WTC11 (cell line): ENCODE measurements at regions not wholly inside any gene's neighbourhood (a gene's known extent, or its start where the extent isn't known, plus 50 kb on each side); places are given as distances from the start of the nearest gene placed in this dataset.

Experiments
- ATAC-seq: fragments of 200-7000 bp; cut with Tn5 transposase; 2 replicates; pipeline ENCODE4 v1.10.0; 2021; ENCODE audit warnings: mild to moderate bottlenecking, moderate library complexity
- CTCF ChIA-PET: fragments of 300-600 bp; sonication (Branson Sonifier 250); formaldehyde crosslinking; loops from one replicate; lab custom pipeline; 2021; ENCODE audit warnings: antibody characterized with exemption; lab: Charles Lee
- POLR2A ChIA-PET: fragments of 350-600 bp; sonication (Branson Sonifier 250); formaldehyde crosslinking; loops from one replicate; lab custom pipeline; 2021; ENCODE audit warnings: antibody characterized with exemption; lab: Charles Lee
- DNase-seq: peaks from one replicate; pipeline ENCODE4 v3.0.0; 2021; ENCODE audit warnings: low spot score
- H3K27ac Mint-ChIP-seq: 2 replicates; pipeline ENCODE4 v1.8.0; 2021; ENCODE audit warnings: mixed read lengths
- H3K27me3 Mint-ChIP-seq: 2 replicates; pipeline ENCODE4 v1.8.0; 2021; ENCODE audit warnings: low read depth, mild to moderate bottlenecking, moderate library complexity, mixed read lengths
- H3K36me3 Mint-ChIP-seq: 2 replicates; pipeline ENCODE4 v1.8.0; 2021; ENCODE audit warnings: mixed read lengths
- H3K4me1 Mint-ChIP-seq: 2 replicates; pipeline ENCODE4 v1.8.0; 2022; ENCODE audit warnings: mixed read lengths
- H3K4me3 Mint-ChIP-seq: 2 replicates; pipeline ENCODE4 v1.8.0; 2021; ENCODE audit warnings: mild to moderate bottlenecking, moderate library complexity, mixed read lengths
- H3K9me3 Mint-ChIP-seq: 2 replicates; pipeline ENCODE4 v1.8.0; 2021; ENCODE audit warnings: mixed read lengths
- AR ChIP-seq: fragments of 250-450 bp; sonication (Bioruptor Pico); IDR thresholded peaks from 2 replicates; pipeline ENCODE4 v1.9.0; 2021; ENCODE audit warnings: mild to moderate bottlenecking
- ATF2 ChIP-seq: sonication (generic); formaldehyde crosslinking; IDR thresholded peaks from 2 replicates; pipeline ENCODE4 v1.8.1; 2022; ENCODE audit warnings: low read depth, missing genetic modification reagents, borderline replicate concordance
- ATF3 ChIP-seq: sonication (generic); formaldehyde crosslinking; conservative IDR thresholded peaks from 2 replicates; pipeline ENCODE4 v1.8.1; 2022; ENCODE audit warnings: mild to moderate bottlenecking, missing genetic modification reagents
- CREM ChIP-seq: sonication (generic); formaldehyde crosslinking; IDR thresholded peaks from 2 replicates; pipeline ENCODE4 v1.8.1; 2022; ENCODE audit warnings: mild to moderate bottlenecking, missing genetic modification reagents, moderate library complexity
- ETV6 ChIP-seq: sonication (generic); formaldehyde crosslinking; IDR thresholded peaks from 2 replicates; pipeline ENCODE4 v1.8.1; 2022; ENCODE audit warnings: mild to moderate bottlenecking, missing genetic modification reagents
- FOXK1 ChIP-seq: sonication (generic); formaldehyde crosslinking; IDR thresholded peaks from 2 replicates; pipeline ENCODE4 v1.8.0; 2022; ENCODE audit warnings: mild to moderate bottlenecking, moderate library complexity, missing genetic modification reagents
- FOXP4 ChIP-seq: sonication (generic); formaldehyde crosslinking; IDR thresholded peaks from 2 replicates; pipeline ENCODE4 v1.8.0; 2022; ENCODE audit warnings: mild to moderate bottlenecking, missing genetic modification reagents
- KAT7 ChIP-seq: sonication (generic); formaldehyde crosslinking; IDR thresholded peaks from 2 replicates; pipeline ENCODE4 v1.8.1; 2023; ENCODE audit warnings: missing genetic modification reagents, mild to moderate bottlenecking, borderline replicate concordance
- NR2C2 ChIP-seq: sonication (generic); formaldehyde crosslinking; IDR thresholded peaks from 2 replicates; pipeline ENCODE4 v1.8.0; 2022; ENCODE audit warnings: mild to moderate bottlenecking, missing genetic modification reagents
- PRRX2 ChIP-seq: fragments of 250-450 bp; sonication (Bioruptor Pico); IDR thresholded peaks from 2 replicates; pipeline ENCODE4 v1.8.0; 2021; ENCODE audit warnings: mild to moderate bottlenecking
- SP1 ChIP-seq: sonication (generic); formaldehyde crosslinking; conservative IDR thresholded peaks from 2 replicates; pipeline ENCODE4 v1.8.1; 2022; ENCODE audit warnings: missing genetic modification reagents
- STAT6 ChIP-seq: sonication (generic); formaldehyde crosslinking; conservative IDR thresholded peaks from 2 replicates; pipeline ENCODE4 v1.8.1; 2023; ENCODE audit warnings: mild to moderate bottlenecking, low read depth, missing genetic modification reagents, moderate library complexity
- TEAD1 ChIP-seq: sonication (generic); formaldehyde crosslinking; IDR thresholded peaks from 2 replicates; pipeline ENCODE4 v1.8.0; 2022; ENCODE audit warnings: mild to moderate bottlenecking, missing genetic modification reagents
- ZBTB21 ChIP-seq: sonication (generic); formaldehyde crosslinking; IDR thresholded peaks from 2 replicates; pipeline ENCODE4 v1.8.1; 2023; ENCODE audit warnings: mild to moderate bottlenecking, missing genetic modification reagents, borderline replicate concordance
- ZNF121 ChIP-seq: sonication (generic); formaldehyde crosslinking; IDR thresholded peaks from 2 replicates; pipeline ENCODE4 v1.8.0; 2023; ENCODE audit warnings: missing genetic modification reagents
- ZNF281 ChIP-seq: sonication (generic); formaldehyde crosslinking; IDR thresholded peaks from 2 replicates; pipeline ENCODE4 v1.8.0; 2023; ENCODE audit warnings: mild to moderate bottlenecking, missing genetic modification reagents
- ZNF423 ChIP-seq: fragments of 250-450 bp; sonication (Bioruptor Pico); IDR thresholded peaks from 2 replicates; pipeline ENCODE4 v2.1.2; 2022; ENCODE audit warnings: mild to moderate bottlenecking, moderate library complexity
- ZNF532 ChIP-seq: fragments of 250-450 bp; sonication (Bioruptor Pico); IDR thresholded peaks from 2 replicates; pipeline ENCODE4 v1.9.0; 2021; ENCODE audit warnings: mild to moderate bottlenecking, borderline replicate concordance

- DNase-seq: peak; percentile 49
- peaks cover 3% of the 10 kb centered on the region; the same call in 1 of the 2 replicates for H3K27me3 Mint-ChIP-seq
- H3K4me1 Mint-ChIP-seq: peaks cover 18% of the 10 kb centered on the region
- no peaks in the 10 kb centered on the region for H3K9me3 Mint-ChIP-seq
- ChIA-PET POLR2A (no interaction called here), CTCF (interaction anchor here (0.7 to 3.7 kb wide), 10 partner anchors 9 to 207 kb away, joined by 3 to 17 read pairs (median 6); no protein-coding TSS in a partner anchor)
- H3K36me3 Mint-ChIP-seq: peaks cover 14% of the 10 kb centered on the region
- no peak overlapping the region for H3K4me3 Mint-ChIP-seq
- peak; percentile 96 for ATAC-seq
- no peak overlapping the region for H3K27ac Mint-ChIP-seq
- TF ChIP-seq ETV6 (CRISPR knock-in tag) (0 out of 2 replicates have a peak, but pooled peaks have one; percentile 35), ZNF121 (CRISPR knock-in tag) (no peak), ZBTB21 (no peak), CREM (no peak), ZNF532 (CRISPR knock-in tag) (no peak), TEAD1 (0 out of 2 replicates have a peak, but pooled peaks have one; percentile 29), ATF3 (no peak), PRRX2 (CRISPR knock-in tag) (0 out of 2 replicates have a peak, but pooled peaks have one; percentile 5), ATF2 (CRISPR knock-in tag) (no peak), STAT6 (CRISPR knock-in tag) (no peak), NR2C2 (no peak), SP1 (CRISPR knock-in tag) (0 out of 2 replicates have a peak, but pooled peaks have one; percentile 23), ZNF423 (CRISPR knock-in tag) (peak; percentile 79; the same call in 1 of the 2 replicates), AR (CRISPR knock-in tag) (no peak), KAT7 (CRISPR knock-in tag) (no peak), ZNF281 (CRISPR knock-in tag) (no peak), FOXK1 (CRISPR knock-in tag) (peak; percentile 60; the same call in 1 of the 2 replicates), FOXP4 (CRISPR knock-in tag) (peak; percentile 21; the same call in 1 of the 2 replicates)
Observed at GRCh38 chr4:4694296-4694772, 152.5 kb upstream of the STX18 start.
